ENCODE measurements at regions not wholly inside any gene's neighbourhood (a gene's known extent, or its start where the extent isn't known, plus 50 kb on each side); places are given as distances from the start of the nearest gene placed in this dataset.

- no peak for DNase-seq (ENCODE audit: low read depth)
These were observed 108.9 kb downstream of the RBFOX3 start for GRCh38 chr17:79501910-79502309.

- DNase-seq (ENCODE audit: low read depth), result no peak
These were observed 109.9 kb downstream of the RBFOX3 start for GRCh38 chr17:79500745-79501618.

GRCh38 chr17:79498854-79499253, 112.0 kb downstream of the RBFOX3 start:
- no peak for DNase-seq (ENCODE audit: low read depth)

GRCh38 chr17:79497777-79498348, 113.0 kb downstream of the RBFOX3 start:
- DNase-seq (ENCODE audit: low read depth), result no peak

GRCh38 chr17:79496422-79497005, 114.3 kb downstream of the RBFOX3 start:
- no peak for DNase-seq (ENCODE audit: low read depth)

- DNase-seq (ENCODE audit: low read depth), result no peak
These were observed 115.2 kb downstream of the RBFOX3 start for GRCh38 chr17:79495665-79496064.

GRCh38 chr17:79491006-79491405, 119.8 kb downstream of the RBFOX3 start:
- DNase-seq (ENCODE audit: low read depth), result no peak

- no peak for DNase-seq (ENCODE audit: low read depth)
These were observed 120.3 kb downstream of the RBFOX3 start for GRCh38 chr17:79490530-79490929.

- no peak for DNase-seq (ENCODE audit: low read depth)
These were observed 123.7 kb downstream of the RBFOX3 start for GRCh38 chr17:79487149-79487548.

- no peak for DNase-seq (ENCODE audit: low read depth)
These were observed 124.9 kb downstream of the RBFOX3 start for GRCh38 chr17:79485991-79486390.

GRCh38 chr17:79485419-79485985, 125.3 kb downstream of the RBFOX3 start:
- DNase-seq (ENCODE audit: low read depth), result no peak

GRCh38 chr17:79484600-79485418, 126.0 kb downstream of the RBFOX3 start:
- DNase-seq (ENCODE audit: low read depth), result no peak

- DNase-seq (ENCODE audit: low read depth), result no peak
These were observed 127.0 kb downstream of the RBFOX3 start for GRCh38 chr17:79483842-79484241.

- DNase-seq (ENCODE audit: low read depth), result no peak
These were observed 127.9 kb downstream of the RBFOX3 start for GRCh38 chr17:79482727-79483521.

- no peak for DNase-seq (ENCODE audit: low read depth)
These were observed 131.0 kb downstream of the RBFOX3 start for GRCh38 chr17:79479876-79480275.

GRCh38 chr17:79478841-79479240, 132.0 kb downstream of the RBFOX3 start:
- no peak for DNase-seq (ENCODE audit: low read depth)

GRCh38 chr17:79478051-79478461, 132.8 kb downstream of the RBFOX3 start:
- DNase-seq (ENCODE audit: low read depth), result no peak

GRCh38 chr17:79476074-79476652, 134.7 kb downstream of the RBFOX3 start:
- no peak for DNase-seq (ENCODE audit: low read depth)

GRCh38 chr17:79473876-79474440, 136.9 kb downstream of the RBFOX3 start:
- DNase-seq (ENCODE audit: low read depth), result no peak

Data from M059J (cell line).